ENCODE measurements at regions not wholly inside any gene's neighbourhood (a gene's known extent, or its start where the extent isn't known, plus 50 kb on each side); places are given as distances from the start of the nearest gene placed in this dataset.
"Not testable (repeated sequence)": the region's sequence is repeated elsewhere in the genome, so short reads cannot be mapped to it uniquely, and the experiment has no call there.

GRCh38 chr4:160247091-160247656, 1144.3 kb downstream of the RAPGEF2 start:
- DNase-seq, result no peak

- no peak for DNase-seq
These were observed 1148.8 kb downstream of the RAPGEF2 start for GRCh38 chr4:160251522-160252170.

- DNase-seq, result no peak
These were observed 1154.4 kb downstream of the RAPGEF2 start for GRCh38 chr4:160257318-160257717.

GRCh38 chr4:160265014-160265413, 1162.1 kb downstream of the RAPGEF2 start:
- no peak for DNase-seq

- DNase-seq, result no peak
These were observed 1163.0 kb downstream of the RAPGEF2 start for GRCh38 chr4:160265836-160266235.

GRCh38 chr4:160276785-160277325, 1174.0 kb downstream of the RAPGEF2 start:
- DNase-seq, result no peak

- no peak for DNase-seq
These were observed 1180.2 kb downstream of the RAPGEF2 start for GRCh38 chr4:160283081-160283480.

- DNase-seq, result no peak
These were observed 1181.6 kb downstream of the RAPGEF2 start for GRCh38 chr4:160284516-160284915.

GRCh38 chr4:160286051-160286450, 1183.2 kb downstream of the RAPGEF2 start:
- DNase-seq, result no peak

GRCh38 chr4:160296476-160296875, 1193.6 kb downstream of the RAPGEF2 start:
- no peak for DNase-seq

GRCh38 chr4:160299177-160299576, 1196.3 kb downstream of the RAPGEF2 start:
- DNase-seq, result no peak

- DNase-seq, result no peak
These were observed 1196.7 kb downstream of the RAPGEF2 start for GRCh38 chr4:160299608-160300007.

- no peak for DNase-seq
These were observed 1213.2 kb downstream of the RAPGEF2 start for GRCh38 chr4:160316036-160316435.

GRCh38 chr4:160318567-160319220, 1215.8 kb downstream of the RAPGEF2 start:
- DNase-seq, result no peak

GRCh38 chr4:160319221-160319867, 1216.5 kb downstream of the RAPGEF2 start:
- peak; percentile 2 for DNase-seq

- no peak for DNase-seq
These were observed 1217.0 kb downstream of the RAPGEF2 start for GRCh38 chr4:160319868-160320260.

- no peak for DNase-seq
These were observed 1223.2 kb downstream of the RAPGEF2 start for GRCh38 chr4:160326110-160326509.

GRCh38 chr4:160347197-160347596, 1244.3 kb downstream of the RAPGEF2 start:
- no peak for DNase-seq

GRCh38 chr4:160350944-160351343, 1248.1 kb downstream of the RAPGEF2 start:
- peak; percentile 7 for DNase-seq

- DNase-seq, result no peak
These were observed 1249.8 kb downstream of the RAPGEF2 start for GRCh38 chr4:160352637-160353036.

- DNase-seq, result no peak
These were observed 1250.7 kb downstream of the RAPGEF2 start for GRCh38 chr4:160353548-160353947.

- no peak for DNase-seq
These were observed 1259.6 kb downstream of the RAPGEF2 start for GRCh38 chr4:160362478-160362877.

- no peak for DNase-seq
These were observed 1261.3 kb downstream of the RAPGEF2 start for GRCh38 chr4:160364217-160364616.

- DNase-seq, result not testable (repeated sequence)
These were observed 1261.8 kb downstream of the RAPGEF2 start for GRCh38 chr4:160364665-160365064.

Data from eye (tissue), 1 donor.